Esophagus muscularis mucosa (tissue), 4 donors: ENCODE measurements at regions not wholly inside any gene's neighbourhood (a gene's known extent, or its start where the extent isn't known, plus 50 kb on each side); places are given as distances from the start of the nearest gene placed in this dataset.

Experiments
- EP300 ChIP-seq: sonication (generic); formaldehyde crosslinking; IDR thresholded peaks from one replicate; pipeline ENCODE4 v1.6.1; 2017; ENCODE audit warnings: antibody characterized with exemption
- POLR2A ChIP-seq: fragments of 450-650 bp; IDR thresholded peaks from one replicate; pipeline ENCODE4 v1.6.1; 2017; ENCODE audit warnings: antibody characterized with exemption, moderate library complexity, mild to moderate bottlenecking, low read depth
- POLR2AphosphoS5 ChIP-seq, 2 donors: sonication (generic); formaldehyde crosslinking; IDR thresholded peaks; one replicate each; pipeline ENCODE4 v1.6.1; 2017; ENCODE audit warnings: antibody characterized with exemption in 2 of 2
- TF ChIP-seq, protein P1 (sequence below), 3 experiments: fragments of 200-600 bp in 2 of 3; fragments of 450-650 bp in 1 of 3; sonication (generic) in 2 of 3; IDR thresholded peaks; one replicate each; pipeline ENCODE4 v1.5.1; 2017 to 2019; ENCODE audit warnings: antibody characterized with exemption in 3 of 3, mild to moderate bottlenecking in 2 of 3, moderate library complexity in 1 of 3

DNA sequence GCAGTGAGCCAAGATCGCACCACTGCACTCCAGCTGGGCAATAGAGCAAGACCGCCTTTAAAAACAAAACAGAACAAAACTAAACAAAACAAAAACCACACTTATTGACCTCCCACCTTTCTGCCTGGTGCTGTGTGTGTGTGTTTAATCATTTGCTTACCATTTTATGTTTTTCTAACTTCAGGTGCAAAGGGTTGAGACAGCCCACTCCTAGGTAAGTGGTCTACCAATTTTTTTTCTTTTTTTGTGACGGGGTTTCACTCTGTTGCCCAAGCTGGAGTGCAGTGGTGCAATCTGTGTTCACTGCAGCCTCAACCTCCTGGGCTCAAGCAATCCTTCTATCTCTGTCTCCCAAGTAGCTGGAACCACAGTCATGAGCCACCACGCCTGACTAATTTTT is 65.8 kb downstream of the SALL1 start:
- TF ChIP-seq POLR2A, result no peak
- TF ChIP-seq, protein P1, sequence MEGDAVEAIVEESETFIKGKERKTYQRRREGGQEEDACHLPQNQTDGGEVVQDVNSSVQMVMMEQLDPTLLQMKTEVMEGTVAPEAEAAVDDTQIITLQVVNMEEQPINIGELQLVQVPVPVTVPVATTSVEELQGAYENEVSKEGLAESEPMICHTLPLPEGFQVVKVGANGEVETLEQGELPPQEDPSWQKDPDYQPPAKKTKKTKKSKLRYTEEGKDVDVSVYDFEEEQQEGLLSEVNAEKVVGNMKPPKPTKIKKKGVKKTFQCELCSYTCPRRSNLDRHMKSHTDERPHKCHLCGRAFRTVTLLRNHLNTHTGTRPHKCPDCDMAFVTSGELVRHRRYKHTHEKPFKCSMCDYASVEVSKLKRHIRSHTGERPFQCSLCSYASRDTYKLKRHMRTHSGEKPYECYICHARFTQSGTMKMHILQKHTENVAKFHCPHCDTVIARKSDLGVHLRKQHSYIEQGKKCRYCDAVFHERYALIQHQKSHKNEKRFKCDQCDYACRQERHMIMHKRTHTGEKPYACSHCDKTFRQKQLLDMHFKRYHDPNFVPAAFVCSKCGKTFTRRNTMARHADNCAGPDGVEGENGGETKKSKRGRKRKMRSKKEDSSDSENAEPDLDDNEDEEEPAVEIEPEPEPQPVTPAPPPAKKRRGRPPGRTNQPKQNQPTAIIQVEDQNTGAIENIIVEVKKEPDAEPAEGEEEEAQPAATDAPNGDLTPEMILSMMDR (IDR thresholded peaks at IDR 0.05), result no peak
- no peak for TF ChIP-seq EP300
- TF ChIP-seq POLR2AphosphoS5 (IDR thresholded peaks at IDR 0.05), result no peak
